SH-SY5Y (cell line): ENCODE measurements at regions not wholly inside any gene's neighbourhood (a gene's known extent, or its start where the extent isn't known, plus 50 kb on each side); places are given as distances from the start of the nearest gene placed in this dataset.

ENCODE experiments used
- GATA2 ChIP-seq: IDR thresholded peaks from 2 replicates; pipeline ENCODE4 v1.6.1; 2011; ENCODE audit warnings: mild to moderate bottlenecking, low read depth, low read length
- GATA3 ChIP-seq: IDR thresholded peaks from 2 replicates; pipeline ENCODE4 v1.6.1; 2011; ENCODE audit warnings: low read depth, mild to moderate bottlenecking, low read length, moderate library complexity

GRCh38 chr17:77768248-77768852 lies 190.2 kb upstream of the TNRC6C start:
- TF ChIP-seq GATA2, result no peak
- no peak for TF ChIP-seq GATA3

GRCh38 chr17:77769215-77769614 lies 189.3 kb upstream of the TNRC6C start:
- no peak for TF ChIP-seq GATA3

- TF ChIP-seq GATA3 (no peak), GATA2 (no peak)
These were observed 188.7 kb upstream of the TNRC6C start for GRCh38 chr17:77769762-77770161.

GRCh38 chr17:77770331-77771105 lies 188.0 kb upstream of the TNRC6C start:
- no peak for TF ChIP-seq GATA3
- TF ChIP-seq GATA2, result no peak

- TF ChIP-seq GATA3, result no peak
- no peak for TF ChIP-seq GATA2
These were observed 187.4 kb upstream of the TNRC6C start for GRCh38 chr17:77771145-77771544.

GRCh38 chr17:77771587-77771986 lies 186.9 kb upstream of the TNRC6C start:
- TF ChIP-seq GATA3, result no peak
- no peak for TF ChIP-seq GATA2

- TF ChIP-seq GATA2 (no peak), GATA3 (no peak)
These were observed 186.5 kb upstream of the TNRC6C start for GRCh38 chr17:77771998-77772397.

- TF ChIP-seq GATA2 (no peak), GATA3 (no peak)
These were observed 186.0 kb upstream of the TNRC6C start for GRCh38 chr17:77772461-77772897.

- no peak for TF ChIP-seq GATA3
- peak; percentile 87 for TF ChIP-seq GATA2
These were observed 185.6 kb upstream of the TNRC6C start for GRCh38 chr17:77772899-77773358.

- TF ChIP-seq GATA3, result no peak
- no peak for TF ChIP-seq GATA2
These were observed 184.3 kb upstream of the TNRC6C start for GRCh38 chr17:77774182-77774581.

- TF ChIP-seq GATA3 (no peak), GATA2 (no peak)
These were observed 179.6 kb upstream of the TNRC6C start for GRCh38 chr17:77778636-77779489.

- no peak for TF ChIP-seq GATA3
- TF ChIP-seq GATA2, result peak; percentile 92
These were observed 178.6 kb upstream of the TNRC6C start for GRCh38 chr17:77779711-77780539.

- TF ChIP-seq GATA2 (no peak), GATA3 (no peak)
These were observed 177.0 kb upstream of the TNRC6C start for GRCh38 chr17:77781536-77781935.
